HCT116 (cell line): ENCODE measurements at regions not wholly inside any gene's neighbourhood (a gene's known extent, or its start where the extent isn't known, plus 50 kb on each side); places are given as distances from the start of the nearest gene placed in this dataset.

Source experiments
- CTCF ChIP-seq, 3 experiments: fragments of 200-600 bp in 1 of 3; sonication (generic) in 1 of 3; IDR thresholded peaks in 2 of 3; conservative IDR thresholded peaks in 1 of 3; 2 replicates each; pipeline ENCODE4 v1.5.1; 2012 to 2017; ENCODE audit warnings: low read depth in 2 of 3, low read length in 2 of 3, antibody characterized with exemption in 1 of 3, borderline replicate concordance in 1 of 3, control low read depth in 1 of 3, mild to moderate bottlenecking in 1 of 3, mixed read lengths in 1 of 3, mixed run types in 1 of 3, moderate library complexity in 1 of 3; ENCODE audit not compliant: insufficient read depth in 1 of 3
- EZH2 ChIP-seq: fragments of 200-600 bp; sonication (generic); IDR thresholded peaks from 2 replicates; pipeline ENCODE4 v1.6.1; 2017; ENCODE audit warnings: antibody characterized with exemption, mixed run types
- POLR2A ChIP-seq: IDR thresholded peaks from 2 replicates; pipeline ENCODE4 v1.7.0; 2011; ENCODE audit warnings: borderline replicate concordance; ENCODE audit not compliant: insufficient read depth, insufficient read length; ENCODE audit errors: extremely low read depth
- RAD21 ChIP-seq: IDR thresholded peaks from 2 replicates; pipeline ENCODE4 v1.6.1; 2012; ENCODE audit warnings: low read depth, mild to moderate bottlenecking
- YY1 ChIP-seq: IDR thresholded peaks from 2 replicates; pipeline ENCODE4 v1.6.1; 2011; ENCODE audit warnings: low read length, low read depth, moderate library complexity, mild to moderate bottlenecking; ENCODE audit not compliant: insufficient replicate concordance; ENCODE audit errors: extremely low read depth
- ZFX ChIP-seq: fragments of 450-650 bp; IDR thresholded peaks from 2 replicates; pipeline ENCODE4 v1.6.1; 2017

GRCh38 chr5:158538506-158539074, 561.1 kb downstream of the EBF1 start:
- TF ChIP-seq CTCF (IDR thresholded peaks at IDR 0.05 in 2 of 3, conservative IDR thresholded peaks at IDR 0.05 in 1 of 3; ENCODE audit: borderline replicate concordance in 1 of 3, insufficient read depth in 1 of 3, low read depth in 2 of 3, low read length in 2 of 3) = no peak
- no peak for TF ChIP-seq ZFX
- no peak for TF ChIP-seq POLR2A
- TF ChIP-seq EZH2 = no peak
- no peak for TF ChIP-seq YY1
- no peak for TF ChIP-seq RAD21
